ENCODE measurements at regions not wholly inside any gene's neighbourhood (a gene's known extent, or its start where the extent isn't known, plus 50 kb on each side); places are given as distances from the start of the nearest gene placed in this dataset.

GRCh38 chr5:85311536-85311935, 926.9 kb upstream of the EDIL3 start:
- no peak for TF ChIP-seq CTCF (conservative IDR thresholded peaks at IDR 0.05; ENCODE audit: low read length)
- no peak for TF ChIP-seq EZH2phosphoT487 (IDR thresholded peaks at IDR 0.05; ENCODE audit: borderline replicate concordance)

All from Loucy (cell line).